ENCODE measurements at regions not wholly inside any gene's neighbourhood (a gene's known extent, or its start where the extent isn't known, plus 50 kb on each side); places are given as distances from the start of the nearest gene placed in this dataset.

GRCh38 chr12:88904705-88905104 lies 324.4 kb upstream of the KITLG start:
- TF ChIP-seq, protein P1, sequence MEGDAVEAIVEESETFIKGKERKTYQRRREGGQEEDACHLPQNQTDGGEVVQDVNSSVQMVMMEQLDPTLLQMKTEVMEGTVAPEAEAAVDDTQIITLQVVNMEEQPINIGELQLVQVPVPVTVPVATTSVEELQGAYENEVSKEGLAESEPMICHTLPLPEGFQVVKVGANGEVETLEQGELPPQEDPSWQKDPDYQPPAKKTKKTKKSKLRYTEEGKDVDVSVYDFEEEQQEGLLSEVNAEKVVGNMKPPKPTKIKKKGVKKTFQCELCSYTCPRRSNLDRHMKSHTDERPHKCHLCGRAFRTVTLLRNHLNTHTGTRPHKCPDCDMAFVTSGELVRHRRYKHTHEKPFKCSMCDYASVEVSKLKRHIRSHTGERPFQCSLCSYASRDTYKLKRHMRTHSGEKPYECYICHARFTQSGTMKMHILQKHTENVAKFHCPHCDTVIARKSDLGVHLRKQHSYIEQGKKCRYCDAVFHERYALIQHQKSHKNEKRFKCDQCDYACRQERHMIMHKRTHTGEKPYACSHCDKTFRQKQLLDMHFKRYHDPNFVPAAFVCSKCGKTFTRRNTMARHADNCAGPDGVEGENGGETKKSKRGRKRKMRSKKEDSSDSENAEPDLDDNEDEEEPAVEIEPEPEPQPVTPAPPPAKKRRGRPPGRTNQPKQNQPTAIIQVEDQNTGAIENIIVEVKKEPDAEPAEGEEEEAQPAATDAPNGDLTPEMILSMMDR (IDR thresholded peaks at IDR 0.05) = no peak
- TF ChIP-seq POLR2A (IDR thresholded peaks at IDR 0.05) = no peak
- no peak for TF ChIP-seq POLR2AphosphoS5 (IDR thresholded peaks at IDR 0.05)
- TF ChIP-seq EP300 (IDR thresholded peaks at IDR 0.05) = no peak

Measured in gastroesophageal sphincter (tissue), 3 donors.